ENCODE measurements at regions not wholly inside any gene's neighbourhood (a gene's known extent, or its start where the extent isn't known, plus 50 kb on each side); places are given as distances from the start of the nearest gene placed in this dataset.

GRCh38 chr2:107437265-107437664, 389.4 kb upstream of the RGPD4 start:
- TF ChIP-seq CTCF (IDR thresholded peaks at IDR 0.05) (no peak), POLR2A (IDR thresholded peaks at IDR 0.05) (no peak)

Data from uterus (tissue), 2 donors.